Hepatocyte (in vitro differentiated cells): ENCODE measurements at regions not wholly inside any gene's neighbourhood (a gene's known extent, or its start where the extent isn't known, plus 50 kb on each side); places are given as distances from the start of the nearest gene placed in this dataset.

Experiments used
- DNase-seq: peaks from one replicate; pipeline ENCODE4 v3.0.0-alpha.2; 2016; ENCODE audit warnings: low spot score
- H2AFZ ChIP-seq: fragments of 200-600 bp; sonication (generic); 2 replicates; pipeline ENCODE4 v1.6.0; 2016; ENCODE audit warnings: antibody characterized with exemption, mild to moderate bottlenecking
- H3K27ac ChIP-seq: fragments of 200-600 bp; sonication (generic); 2 replicates; pipeline ENCODE4 v1.5.1; 2016; ENCODE audit warnings: mild to moderate bottlenecking
- H3K27me3 ChIP-seq: fragments of 200-600 bp; sonication (generic); 2 replicates; pipeline ENCODE4 v1.6.1; 2016
- H3K36me3 ChIP-seq: fragments of 200-600 bp; sonication (generic); replicated peaks from 2 replicates; pipeline ENCODE4 v1.5.1; 2016; ENCODE audit warnings: low read depth; ENCODE audit not compliant: insufficient read depth
- H3K4me1 ChIP-seq: fragments of 200-600 bp; sonication (generic); 2 replicates; pipeline ENCODE4 v1.5.1; 2016; ENCODE audit warnings: mild to moderate bottlenecking, moderate library complexity; ENCODE audit not compliant: insufficient read depth
- H3K4me2 ChIP-seq: fragments of 200-600 bp; sonication (generic); 2 replicates; pipeline ENCODE4 v1.6.0; 2016
- H3K4me3 ChIP-seq: fragments of 200-600 bp; sonication (generic); 2 replicates; pipeline ENCODE4 v1.5.1; 2016; ENCODE audit warnings: mild to moderate bottlenecking
- H3K79me2 ChIP-seq: fragments of 200-600 bp; sonication (generic); 2 replicates; pipeline ENCODE4 v1.6.0; 2017; ENCODE audit warnings: mild to moderate bottlenecking
- H3K9me2 ChIP-seq: fragments of 200-600 bp; sonication (generic); replicated peaks from 2 replicates; pipeline ENCODE4 v1.6.0; 2017; ENCODE audit warnings: mild to moderate bottlenecking; ENCODE audit not compliant: insufficient read depth
- H3K9me3 ChIP-seq: fragments of 200-600 bp; sonication (generic); 2 replicates; pipeline ENCODE4 v1.5.1; 2016; ENCODE audit warnings: low read depth, mild to moderate bottlenecking
- H4K20me1 ChIP-seq: fragments of 200-600 bp; sonication (generic); 2 replicates; pipeline ENCODE4 v1.6.0; 2016; ENCODE audit warnings: mild to moderate bottlenecking; ENCODE audit not compliant: insufficient read depth, poor library complexity, severe bottlenecking
- CTCF ChIP-seq: fragments of 200-600 bp; sonication (generic); IDR thresholded peaks from 2 replicates; pipeline ENCODE4 v1.5.1; 2016; ENCODE audit warnings: antibody characterized with exemption, mild to moderate bottlenecking; ENCODE audit not compliant: poor library complexity
- EZH2 ChIP-seq: fragments of 200-600 bp; sonication (generic); IDR thresholded peaks from 2 replicates; pipeline ENCODE4 v1.6.1; 2016; ENCODE audit warnings: antibody characterized with exemption, mild to moderate bottlenecking, borderline replicate concordance
- EZH2phosphoT487 ChIP-seq: fragments of 200-600 bp; sonication (generic); IDR thresholded peaks from one replicate; pipeline ENCODE4 v1.6.1; 2018; ENCODE audit warnings: antibody characterized with exemption, mild to moderate bottlenecking, low read depth, moderate library complexity; ENCODE audit not compliant: unreplicated experiment, severe bottlenecking
- WGBS: methylation state at CpG from one replicate; pipeline ENCODE4 v1.1.6; 2016; ENCODE audit warnings: low lambda C conversion rate; ENCODE audit errors: missing lambda C conversion rate; 5-methylcytosine and 5-hydroxymethylcytosine counted together

GRCh38 chr6:11961923-11962322 lies 50.2 kb upstream of the HIVEP1 start:
- no peak for TF ChIP-seq EZH2
- TF ChIP-seq CTCF: no peak
- TF ChIP-seq EZH2phosphoT487: no peak
- no peak overlapping the region for H2AFZ ChIP-seq
- no peak for DNase-seq
- H3K9me3 ChIP-seq: no peaks in the 10 kb centered on the region
- no peaks in the 10 kb centered on the region for H3K4me1 ChIP-seq
- H3K4me2 ChIP-seq: no peak overlapping the region
- 92% methylated on average over 4 of the region's 4 CpGs for whole genome bisulfite sequencing
- H3K27me3 ChIP-seq: no peaks in the 10 kb centered on the region
- H4K20me1 ChIP-seq: no peaks in the 10 kb centered on the region
- H3K79me2 ChIP-seq: no peaks in the 10 kb centered on the region
- H3K4me3 ChIP-seq: no peak overlapping the region
- H3K27ac ChIP-seq: no peak overlapping the region
- H3K36me3 ChIP-seq: no peaks in the 10 kb centered on the region
- H3K9me2 ChIP-seq: no peaks in the 10 kb centered on the region

GRCh38 chr6:11960909-11961779 lies 51.0 kb upstream of the HIVEP1 start:
- Histone ChIP-seq H2AFZ (no peak overlapping the region), H3K27ac (no peak overlapping the region), H3K9me3 (no peaks in the 10 kb centered on the region), H3K79me2 (no peaks in the 10 kb centered on the region), H3K27me3 (no peaks in the 10 kb centered on the region), H3K9me2 (no peaks in the 10 kb centered on the region), H4K20me1 (no peaks in the 10 kb centered on the region), H3K4me1 (no peaks in the 10 kb centered on the region), H3K4me2 (no peak overlapping the region), H3K4me3 (no peak overlapping the region), H3K36me3 (no peaks in the 10 kb centered on the region)
- 84% methylated on average over 12 of the region's 12 CpGs for WGBS
- TF ChIP-seq EZH2phosphoT487 (no peak), EZH2 (no peak), CTCF (no peak)
- DNase-seq: no peak

- DNase-seq: no peak
- 72% methylated on average over 3 of the region's 3 CpGs for WGBS
- H3K79me2 ChIP-seq: no peaks in the 10 kb centered on the region
- H3K9me3 ChIP-seq: no peaks in the 10 kb centered on the region
- H3K4me2 ChIP-seq: no peak overlapping the region
- no peak overlapping the region for H3K4me3 ChIP-seq
- no peaks in the 10 kb centered on the region for H3K36me3 ChIP-seq
- H4K20me1 ChIP-seq: no peaks in the 10 kb centered on the region
- TF ChIP-seq CTCF (no peak), EZH2phosphoT487 (no peak), EZH2 (no peak)
- H3K27me3 ChIP-seq: no peaks in the 10 kb centered on the region
- H3K27ac ChIP-seq: no peak overlapping the region
- H3K4me1 ChIP-seq: no peaks in the 10 kb centered on the region
- H3K9me2 ChIP-seq: no peaks in the 10 kb centered on the region
- no peak overlapping the region for H2AFZ ChIP-seq
Measured at GRCh38 chr6:11956781-11957180, 55.3 kb upstream of the HIVEP1 start.
